ENCODE measurements at regions not wholly inside any gene's neighbourhood (a gene's known extent, or its start where the extent isn't known, plus 50 kb on each side); places are given as distances from the start of the nearest gene placed in this dataset.

DNA sequence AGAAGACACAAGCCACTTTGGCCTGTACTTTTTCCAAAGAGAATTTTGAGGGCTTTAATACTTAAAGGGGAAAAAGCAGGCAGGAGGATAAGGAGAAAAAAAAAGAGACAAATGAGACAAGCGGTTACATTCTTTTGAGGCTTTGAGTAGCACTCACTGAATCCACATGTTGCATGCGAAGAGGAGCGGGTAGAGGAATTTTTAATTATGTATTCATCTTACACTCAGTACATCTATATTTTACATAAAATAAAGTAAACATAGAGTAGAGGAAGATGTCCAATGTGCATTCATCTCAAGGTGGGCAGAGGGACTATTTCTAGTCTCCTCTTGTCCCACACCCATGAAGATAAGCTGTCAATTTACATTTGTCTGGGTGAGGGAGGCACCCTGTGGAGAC is 266.9 kb downstream of the CD109 start:
- Histone ChIP-seq H3K36me3 (ENCODE audit: control insufficient read depth, insufficient read depth, low read length) (no peaks in the 10 kb centered on the region), H3K27me3 (ENCODE audit: control insufficient read depth, insufficient read depth, low read length) (no peaks in the 10 kb centered on the region), H3K4me3 (ENCODE audit: low read length) (no peak overlapping the region), H3K4me1 (ENCODE audit: control insufficient read depth, insufficient read depth, low read length) (peaks cover 13% of the 10 kb centered on the region), H3K9ac (ENCODE audit: low read length) (no peak overlapping the region), H3K27ac (ENCODE audit: low read depth, low read length) (no peak overlapping the region)

- H3K36me3 ChIP-seq (ENCODE audit: control insufficient read depth, insufficient read depth, low read length): no peaks in the 10 kb centered on the region
- H3K27me3 ChIP-seq (ENCODE audit: control insufficient read depth, insufficient read depth, low read length): no peaks in the 10 kb centered on the region
- H3K4me3 ChIP-seq (ENCODE audit: low read length): no peak overlapping the region
- H3K27ac ChIP-seq (ENCODE audit: low read depth, low read length): no peak overlapping the region
- no peak overlapping the region for H3K9ac ChIP-seq (ENCODE audit: low read length)
- H3K4me1 ChIP-seq (ENCODE audit: control insufficient read depth, insufficient read depth, low read length): no peaks in the 10 kb centered on the region
Observed at GRCh38 chr6:73956305-73956704, 260.3 kb downstream of the CD109 start.

DNA sequence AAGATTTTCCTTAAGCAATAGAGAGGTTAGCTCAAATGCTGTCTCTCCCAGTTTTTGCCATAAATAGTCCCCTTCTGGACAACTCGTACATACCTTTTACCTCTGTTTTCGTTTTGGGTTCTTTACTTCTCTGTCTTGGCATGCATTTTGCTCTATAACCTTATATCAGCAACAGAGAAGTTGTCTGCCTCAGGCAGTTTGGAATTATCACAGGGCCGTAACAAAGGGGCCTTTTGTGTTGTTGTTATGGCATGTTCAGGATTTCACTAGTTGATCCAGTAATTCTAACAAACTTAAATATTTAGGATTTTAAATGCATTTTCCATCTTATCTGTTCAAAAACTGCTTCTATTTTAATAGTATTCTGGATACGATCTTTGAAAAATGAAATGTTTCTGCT is 259.8 kb downstream of the CD109 start:
- H3K27me3 ChIP-seq (ENCODE audit: control insufficient read depth, insufficient read depth, low read length): no peaks in the 10 kb centered on the region

DNA sequence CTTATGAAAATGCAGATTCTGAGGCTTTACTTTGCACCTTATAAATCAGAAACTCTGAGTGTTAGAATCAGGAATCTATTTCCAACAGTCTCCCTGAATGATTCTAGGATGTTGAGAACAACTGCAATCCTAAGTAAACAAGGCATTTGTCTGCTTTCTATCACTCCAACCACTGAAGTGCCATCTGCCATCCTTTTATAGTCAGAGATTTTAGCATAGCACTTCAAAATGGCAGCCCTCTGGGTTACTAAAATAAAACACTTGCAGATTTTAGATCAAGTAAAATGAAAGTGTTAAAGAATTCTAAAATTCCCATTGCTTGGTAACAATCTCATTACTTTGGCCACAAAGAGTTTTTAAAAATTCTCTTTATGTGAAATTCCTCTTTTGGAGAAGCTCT is 258.9 kb downstream of the CD109 start:
- Histone ChIP-seq H3K4me1 (ENCODE audit: control insufficient read depth, insufficient read depth, low read length) (no peaks in the 10 kb centered on the region), H3K27me3 (ENCODE audit: control insufficient read depth, insufficient read depth, low read length) (no peaks in the 10 kb centered on the region), H3K9ac (ENCODE audit: low read length) (no peak overlapping the region), H3K4me3 (ENCODE audit: low read length) (no peak overlapping the region), H3K36me3 (ENCODE audit: control insufficient read depth, insufficient read depth, low read length) (no peaks in the 10 kb centered on the region), H3K27ac (ENCODE audit: low read depth, low read length) (no peak overlapping the region)

More for the DNA sequence above, 259.8 kb downstream of the CD109 start:
- H3K9ac ChIP-seq (ENCODE audit: low read length): no peak overlapping the region
- H3K27ac ChIP-seq (ENCODE audit: low read depth, low read length): no peak overlapping the region
- no peaks in the 10 kb centered on the region for H3K36me3 ChIP-seq (ENCODE audit: control insufficient read depth, insufficient read depth, low read length)
- H3K4me3 ChIP-seq (ENCODE audit: low read length): no peak overlapping the region
- H3K4me1 ChIP-seq (ENCODE audit: control insufficient read depth, insufficient read depth, low read length): no peaks in the 10 kb centered on the region

DNA sequence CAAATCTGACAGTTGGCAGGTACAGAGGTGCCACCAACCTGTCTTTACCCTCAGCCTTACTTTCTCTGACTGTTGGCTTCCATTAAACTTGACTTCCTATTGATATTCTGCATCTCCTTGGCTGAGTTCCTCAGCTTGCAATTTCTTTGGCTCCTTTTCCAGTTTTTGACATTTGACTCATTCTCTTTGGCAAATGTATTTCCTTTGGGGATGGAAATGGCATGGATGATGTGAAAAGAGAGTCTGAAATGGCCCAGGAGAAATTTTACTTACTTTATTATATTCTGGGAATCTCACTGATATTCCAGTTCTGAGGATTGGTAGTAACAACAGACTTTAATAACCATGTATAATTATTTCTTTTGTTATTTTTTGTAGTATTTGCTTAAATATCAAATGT is 255.2 kb downstream of the CD109 start:
- H3K36me3 ChIP-seq (ENCODE audit: control insufficient read depth, insufficient read depth, low read length): no peaks in the 10 kb centered on the region
- no peaks in the 10 kb centered on the region for H3K4me1 ChIP-seq (ENCODE audit: control insufficient read depth, insufficient read depth, low read length)
- no peaks in the 10 kb centered on the region for H3K27me3 ChIP-seq (ENCODE audit: control insufficient read depth, insufficient read depth, low read length)
- no peak overlapping the region for H3K9ac ChIP-seq (ENCODE audit: low read length)
- no peak overlapping the region for H3K27ac ChIP-seq (ENCODE audit: low read depth, low read length)
- H3K4me3 ChIP-seq (ENCODE audit: low read length): no peak overlapping the region

GRCh38 chr6:73943930-73944652 is 248.1 kb downstream of the CD109 start:
- Histone ChIP-seq H3K4me1 (ENCODE audit: control insufficient read depth, insufficient read depth, low read length) (no peaks in the 10 kb centered on the region), H3K27me3 (ENCODE audit: control insufficient read depth, insufficient read depth, low read length) (no peaks in the 10 kb centered on the region), H3K36me3 (ENCODE audit: control insufficient read depth, insufficient read depth, low read length) (no peaks in the 10 kb centered on the region), H3K4me3 (ENCODE audit: low read length) (no peak overlapping the region), H3K9ac (ENCODE audit: low read length) (no peak overlapping the region), H3K27ac (ENCODE audit: low read depth, low read length) (no peak overlapping the region)

- Histone ChIP-seq H3K9ac (ENCODE audit: low read length) (no peak overlapping the region), H3K36me3 (ENCODE audit: control insufficient read depth, insufficient read depth, low read length) (no peaks in the 10 kb centered on the region), H3K27me3 (ENCODE audit: control insufficient read depth, insufficient read depth, low read length) (no peaks in the 10 kb centered on the region), H3K27ac (ENCODE audit: low read depth, low read length) (no peak overlapping the region), H3K4me1 (ENCODE audit: control insufficient read depth, insufficient read depth, low read length) (no peaks in the 10 kb centered on the region), H3K4me3 (ENCODE audit: low read length) (no peak overlapping the region)
Observed at GRCh38 chr6:73943411-73943810, 247.4 kb downstream of the CD109 start.

- no peaks in the 10 kb centered on the region for H3K4me1 ChIP-seq (ENCODE audit: control insufficient read depth, insufficient read depth, low read length)
- no peak overlapping the region for H3K9ac ChIP-seq (ENCODE audit: low read length)
- H3K27ac ChIP-seq (ENCODE audit: low read depth, low read length): no peak overlapping the region
- H3K4me3 ChIP-seq (ENCODE audit: low read length): no peak overlapping the region
- H3K36me3 ChIP-seq (ENCODE audit: control insufficient read depth, insufficient read depth, low read length): no peaks in the 10 kb centered on the region
- H3K27me3 ChIP-seq (ENCODE audit: control insufficient read depth, insufficient read depth, low read length): no peaks in the 10 kb centered on the region
Observed at GRCh38 chr6:73942592-73943186, 246.7 kb downstream of the CD109 start.

GRCh38 chr6:73941892-73942291 is 245.9 kb downstream of the CD109 start:
- no peaks in the 10 kb centered on the region for H3K27me3 ChIP-seq (ENCODE audit: control insufficient read depth, insufficient read depth, low read length)
- no peak overlapping the region for H3K4me3 ChIP-seq (ENCODE audit: low read length)
- H3K9ac ChIP-seq (ENCODE audit: low read length): no peak overlapping the region
- H3K36me3 ChIP-seq (ENCODE audit: control insufficient read depth, insufficient read depth, low read length): no peaks in the 10 kb centered on the region
- H3K4me1 ChIP-seq (ENCODE audit: control insufficient read depth, insufficient read depth, low read length): no peaks in the 10 kb centered on the region
- H3K27ac ChIP-seq (ENCODE audit: low read depth, low read length): no peak overlapping the region

- Histone ChIP-seq H3K4me3 (ENCODE audit: low read length) (no peak overlapping the region), H3K9ac (ENCODE audit: low read length) (no peak overlapping the region), H3K4me1 (ENCODE audit: control insufficient read depth, insufficient read depth, low read length) (no peaks in the 10 kb centered on the region), H3K36me3 (ENCODE audit: control insufficient read depth, insufficient read depth, low read length) (no peaks in the 10 kb centered on the region), H3K27me3 (ENCODE audit: control insufficient read depth, insufficient read depth, low read length) (no peaks in the 10 kb centered on the region), H3K27ac (ENCODE audit: low read depth, low read length) (no peak overlapping the region)
Observed at GRCh38 chr6:73937805-73938204, 241.8 kb downstream of the CD109 start.

GRCh38 chr6:73932866-73933265 is 236.9 kb downstream of the CD109 start:
- Histone ChIP-seq H3K9ac (ENCODE audit: low read length) (no peak overlapping the region), H3K27me3 (ENCODE audit: control insufficient read depth, insufficient read depth, low read length) (no peaks in the 10 kb centered on the region), H3K36me3 (ENCODE audit: control insufficient read depth, insufficient read depth, low read length) (no peaks in the 10 kb centered on the region), H3K4me3 (ENCODE audit: low read length) (no peak overlapping the region), H3K27ac (ENCODE audit: low read depth, low read length) (no peak overlapping the region), H3K4me1 (ENCODE audit: control insufficient read depth, insufficient read depth, low read length) (no peaks in the 10 kb centered on the region)

- Histone ChIP-seq H3K9ac (ENCODE audit: low read length) (no peak overlapping the region), H3K36me3 (ENCODE audit: control insufficient read depth, insufficient read depth, low read length) (no peaks in the 10 kb centered on the region), H3K4me1 (ENCODE audit: control insufficient read depth, insufficient read depth, low read length) (no peaks in the 10 kb centered on the region), H3K4me3 (ENCODE audit: low read length) (no peak overlapping the region), H3K27me3 (ENCODE audit: control insufficient read depth, insufficient read depth, low read length) (no peaks in the 10 kb centered on the region), H3K27ac (ENCODE audit: low read depth, low read length) (no peak overlapping the region)
Observed at GRCh38 chr6:73929405-73929804, 233.4 kb downstream of the CD109 start.

DNA sequence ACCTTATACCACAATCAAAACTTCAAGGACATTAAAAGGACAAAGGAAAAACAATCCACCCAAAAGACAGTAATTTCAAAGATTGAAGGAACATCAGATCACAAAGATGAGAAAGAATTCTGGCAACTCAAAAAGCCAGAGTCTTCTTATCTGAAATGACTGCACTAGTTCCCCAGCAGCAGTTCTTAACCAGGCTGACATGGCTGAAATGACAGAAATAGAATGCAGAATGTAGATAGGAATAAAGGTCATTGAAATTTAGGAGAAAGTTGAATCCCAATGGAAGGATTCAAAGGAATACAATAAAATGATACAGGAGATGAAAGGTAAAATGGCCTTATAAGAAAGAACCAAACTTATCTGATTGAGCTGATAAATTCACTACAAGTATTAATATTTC is 231.4 kb downstream of the CD109 start:
- Histone ChIP-seq H3K4me3 (ENCODE audit: low read length) (no peak overlapping the region), H3K36me3 (ENCODE audit: control insufficient read depth, insufficient read depth, low read length) (no peaks in the 10 kb centered on the region), H3K9ac (ENCODE audit: low read length) (no peak overlapping the region), H3K27me3 (ENCODE audit: control insufficient read depth, insufficient read depth, low read length) (no peaks in the 10 kb centered on the region), H3K27ac (ENCODE audit: low read depth, low read length) (no peak overlapping the region), H3K4me1 (ENCODE audit: control insufficient read depth, insufficient read depth, low read length) (no peaks in the 10 kb centered on the region)
